HEK293T (cell line): ENCODE measurements at regions not wholly inside any gene's neighbourhood (a gene's known extent, or its start where the extent isn't known, plus 50 kb on each side); places are given as distances from the start of the nearest gene placed in this dataset.

Experiments
- FOXA1 ChIP-seq: fragments of 450-650 bp; IDR thresholded peaks from 2 replicates; pipeline ENCODE4 v1.6.1; 2016; ENCODE audit warnings: mild to moderate bottlenecking
- SP1 ChIP-seq: fragments of 450-650 bp; IDR thresholded peaks from 2 replicates; pipeline ENCODE4 v1.6.1; 2017
- ZNF384 ChIP-seq: fragments of 450-650 bp; IDR thresholded peaks from 2 replicates; pipeline ENCODE4 v1.6.1; 2016

- TF ChIP-seq ZNF384: no peak
- no peak for TF ChIP-seq SP1
- no peak for TF ChIP-seq FOXA1
Measured at GRCh38 chr12:127107744-127108143, 1159.2 kb upstream of the TMEM132C start.
